Progenitor cell of endocrine pancreas (in vitro differentiated cells): ENCODE measurements at regions not wholly inside any gene's neighbourhood (a gene's known extent, or its start where the extent isn't known, plus 50 kb on each side); places are given as distances from the start of the nearest gene placed in this dataset.

Experiments
- DNase-seq: peaks from one replicate; pipeline ENCODE4 v3.0.0; 2021; ENCODE audit warnings: low spot score; ENCODE audit not compliant: unreplicated experiment
- H3K27ac Mint-ChIP-seq: 2 replicates; pipeline ENCODE4 v1.8.0; 2021; ENCODE audit warnings: mild to moderate bottlenecking, moderate library complexity, mixed read lengths
- H3K27me3 Mint-ChIP-seq: 2 replicates; pipeline ENCODE4 v1.8.0; 2021; ENCODE audit warnings: mixed read lengths
- H3K36me3 Mint-ChIP-seq: 2 replicates; pipeline ENCODE4 v1.8.0; 2022; ENCODE audit warnings: mixed read lengths; ENCODE audit not compliant: insufficient read depth
- H3K4me1 Mint-ChIP-seq: 2 replicates; pipeline ENCODE4 v1.8.0; 2021; ENCODE audit warnings: low read depth, mixed read lengths
- H3K4me3 Mint-ChIP-seq: 2 replicates; pipeline ENCODE4 v1.8.0; 2021; ENCODE audit warnings: low read depth, mild to moderate bottlenecking, moderate library complexity, mixed read lengths
- H3K9me3 Mint-ChIP-seq: 2 replicates; pipeline ENCODE4 v1.8.0; 2021; ENCODE audit warnings: low read depth, mixed read lengths
- CTCF ChIP-seq: fragments of 200-600 bp; sonication (generic); IDR thresholded peaks from one replicate; pipeline ENCODE4 v1.5.0; 2021; ENCODE audit warnings: antibody characterized with exemption, mild to moderate bottlenecking; ENCODE audit not compliant: unreplicated experiment

- no peaks in the 10 kb centered on the region for H3K36me3 Mint-ChIP-seq
- no peak for TF ChIP-seq CTCF
- peaks cover 6% of the 10 kb centered on the region for H3K9me3 Mint-ChIP-seq
- no peak for DNase-seq
- no peaks in the 10 kb centered on the region for H3K27me3 Mint-ChIP-seq
- H3K27ac Mint-ChIP-seq = no peak overlapping the region
- H3K4me3 Mint-ChIP-seq = no peak overlapping the region
- H3K4me1 Mint-ChIP-seq = no peaks in the 10 kb centered on the region
These were observed 148.0 kb upstream of the FN1 start for GRCh38 chr2:215583881-215584280.

- Mint-ChIP-seq H3K4me3 (no peak overlapping the region), H3K4me1 (no peaks in the 10 kb centered on the region), H3K27ac (no peak overlapping the region), H3K36me3 (no peaks in the 10 kb centered on the region), H3K9me3 (no peaks in the 10 kb centered on the region), H3K27me3 (no peaks in the 10 kb centered on the region)
- no peak for DNase-seq
- TF ChIP-seq CTCF = no peak
These were observed 143.9 kb upstream of the FN1 start for GRCh38 chr2:215579809-215580208.

DNA sequence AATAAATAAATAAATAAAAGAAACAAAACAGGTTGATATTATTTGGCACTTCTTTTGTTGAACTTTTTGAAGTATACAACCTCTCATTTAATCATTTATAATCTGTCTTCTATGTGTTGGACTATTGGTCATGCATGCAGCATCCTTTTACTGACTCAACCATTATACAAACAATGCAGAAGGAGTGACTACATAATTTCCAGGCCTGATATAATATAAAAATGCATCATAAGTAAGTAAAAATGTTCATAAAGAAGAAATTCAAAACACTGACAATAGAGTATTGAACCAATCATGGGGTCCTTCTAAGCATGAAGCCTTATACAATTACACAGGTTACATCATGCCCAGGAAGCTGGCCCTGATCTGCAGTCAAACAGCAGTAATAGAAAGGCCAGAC, 141.5 kb upstream of the FN1 start:
- Mint-ChIP-seq H3K9me3 (no peaks in the 10 kb centered on the region), H3K36me3 (no peaks in the 10 kb centered on the region), H3K4me3 (no peak overlapping the region), H3K4me1 (peaks cover 2% of the 10 kb centered on the region), H3K27me3 (no peaks in the 10 kb centered on the region), H3K27ac (no peak overlapping the region)
- DNase-seq = no peak
- no peak for TF ChIP-seq CTCF

DNA sequence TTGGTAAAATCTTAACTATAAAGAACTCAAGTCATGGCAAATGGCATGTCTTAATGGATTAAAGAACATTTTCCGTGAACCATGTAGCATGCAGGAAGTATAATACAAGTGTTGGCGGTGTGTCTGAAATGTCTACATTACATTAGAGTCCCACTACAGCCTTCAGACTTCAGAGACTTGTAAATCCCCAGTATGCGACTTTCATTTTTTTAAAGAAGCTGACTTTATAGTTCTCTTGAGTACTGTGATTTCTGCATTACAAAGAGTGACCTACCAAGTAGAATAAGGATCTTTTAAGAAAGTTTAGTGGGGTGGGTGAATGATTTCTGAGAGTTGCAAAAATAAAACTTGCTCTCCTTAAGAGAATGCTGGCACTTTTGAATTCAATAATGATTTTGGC, 140.7 kb upstream of the FN1 start:
- no peak for TF ChIP-seq CTCF
- no peak overlapping the region for H3K4me3 Mint-ChIP-seq
- H3K27ac Mint-ChIP-seq = no peak overlapping the region
- DNase-seq = no peak
- H3K27me3 Mint-ChIP-seq = no peaks in the 10 kb centered on the region
- H3K9me3 Mint-ChIP-seq = no peaks in the 10 kb centered on the region
- H3K4me1 Mint-ChIP-seq = peaks cover 5% of the 10 kb centered on the region
- H3K36me3 Mint-ChIP-seq = no peaks in the 10 kb centered on the region

GRCh38 chr2:215573496-215573895, 137.6 kb upstream of the FN1 start:
- Mint-ChIP-seq H3K36me3 (no peaks in the 10 kb centered on the region), H3K9me3 (no peaks in the 10 kb centered on the region), H3K27ac (no peak overlapping the region), H3K27me3 (no peaks in the 10 kb centered on the region), H3K4me1 (peaks cover 5% of the 10 kb centered on the region), H3K4me3 (no peak overlapping the region)
- TF ChIP-seq CTCF = no peak
- DNase-seq = no peak
